ENCODE measurements at regions not wholly inside any gene's neighbourhood (a gene's known extent, or its start where the extent isn't known, plus 50 kb on each side); places are given as distances from the start of the nearest gene placed in this dataset.

DNA sequence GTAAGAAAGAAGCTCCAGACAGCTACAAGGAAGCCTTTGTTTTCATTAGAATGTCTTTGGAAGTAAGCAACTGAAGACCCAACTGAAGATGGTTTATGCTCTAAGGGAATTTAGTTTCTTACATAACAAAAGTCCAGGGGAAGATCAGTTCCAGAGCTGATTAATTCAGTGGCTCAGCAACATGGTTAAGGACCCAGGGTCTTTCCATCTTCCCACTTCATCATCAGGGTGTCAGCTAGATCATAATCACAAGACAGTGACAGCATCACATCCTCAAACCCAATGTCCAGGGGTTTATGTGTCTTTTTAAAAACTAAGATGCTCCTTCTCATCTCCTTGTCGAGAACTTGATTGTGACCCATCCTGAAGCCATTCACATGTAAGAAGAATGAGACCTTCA is 119.7 kb upstream of the PRDM1 start:
- DNase-seq (ENCODE audit: low read depth): no peak

DNA sequence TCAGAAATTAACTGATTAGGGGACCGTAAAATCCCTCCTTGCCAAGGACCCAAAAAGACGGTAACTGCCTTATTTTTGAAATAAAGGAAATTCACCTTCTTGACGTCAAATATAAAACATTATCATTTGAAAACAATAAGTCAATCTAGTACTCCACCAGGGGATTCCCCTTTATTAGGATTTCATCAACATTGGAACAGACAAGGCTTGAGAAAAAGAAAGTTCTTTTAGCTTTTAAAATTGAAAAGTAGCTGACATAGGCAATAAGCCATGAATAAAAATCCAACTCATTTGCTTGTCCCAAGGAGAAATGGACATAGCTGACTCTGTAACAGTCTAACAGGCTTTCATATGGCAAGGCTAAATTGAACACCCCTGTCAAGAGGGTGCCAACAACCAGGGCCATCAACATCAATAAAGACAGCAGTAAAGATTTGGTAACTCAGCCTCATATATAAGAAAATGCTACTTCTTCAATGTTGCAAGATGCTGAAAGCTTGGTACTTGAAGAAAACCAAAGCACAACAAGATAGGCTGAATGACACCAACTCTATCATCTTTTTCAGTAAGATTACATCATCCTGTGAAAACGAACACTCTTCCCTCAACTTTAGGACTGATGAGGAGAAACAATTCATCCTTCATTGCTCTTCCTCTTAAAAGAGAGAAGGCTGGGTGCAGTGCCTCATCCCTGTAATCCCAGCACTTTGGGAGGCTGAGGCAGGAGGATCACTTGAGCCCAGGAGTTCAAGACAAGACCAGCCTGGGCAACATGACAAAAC is 121.0 kb upstream of the PRDM1 start:
- DNase-seq (ENCODE audit: low read depth): no peak

DNA sequence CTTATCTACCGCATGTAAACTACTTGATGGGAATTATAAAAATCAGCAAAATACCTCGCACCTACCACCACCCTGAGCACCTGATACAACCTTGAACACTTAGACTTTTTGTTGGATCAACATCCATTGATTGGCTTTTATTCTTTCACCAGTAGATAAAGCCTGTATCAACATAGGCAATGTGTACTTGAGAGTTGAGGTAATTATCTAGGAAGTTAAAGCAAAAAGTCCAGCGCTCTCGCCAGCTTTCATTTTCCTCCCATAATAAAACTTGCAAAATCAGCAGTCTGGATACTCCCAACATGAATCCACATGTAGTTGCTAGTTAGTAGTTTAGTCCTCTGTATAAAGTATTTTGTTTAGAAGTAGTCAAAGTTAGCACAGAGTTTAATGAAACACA is 132.0 kb upstream of the PRDM1 start:
- no peak for DNase-seq (ENCODE audit: low read depth)

DNA sequence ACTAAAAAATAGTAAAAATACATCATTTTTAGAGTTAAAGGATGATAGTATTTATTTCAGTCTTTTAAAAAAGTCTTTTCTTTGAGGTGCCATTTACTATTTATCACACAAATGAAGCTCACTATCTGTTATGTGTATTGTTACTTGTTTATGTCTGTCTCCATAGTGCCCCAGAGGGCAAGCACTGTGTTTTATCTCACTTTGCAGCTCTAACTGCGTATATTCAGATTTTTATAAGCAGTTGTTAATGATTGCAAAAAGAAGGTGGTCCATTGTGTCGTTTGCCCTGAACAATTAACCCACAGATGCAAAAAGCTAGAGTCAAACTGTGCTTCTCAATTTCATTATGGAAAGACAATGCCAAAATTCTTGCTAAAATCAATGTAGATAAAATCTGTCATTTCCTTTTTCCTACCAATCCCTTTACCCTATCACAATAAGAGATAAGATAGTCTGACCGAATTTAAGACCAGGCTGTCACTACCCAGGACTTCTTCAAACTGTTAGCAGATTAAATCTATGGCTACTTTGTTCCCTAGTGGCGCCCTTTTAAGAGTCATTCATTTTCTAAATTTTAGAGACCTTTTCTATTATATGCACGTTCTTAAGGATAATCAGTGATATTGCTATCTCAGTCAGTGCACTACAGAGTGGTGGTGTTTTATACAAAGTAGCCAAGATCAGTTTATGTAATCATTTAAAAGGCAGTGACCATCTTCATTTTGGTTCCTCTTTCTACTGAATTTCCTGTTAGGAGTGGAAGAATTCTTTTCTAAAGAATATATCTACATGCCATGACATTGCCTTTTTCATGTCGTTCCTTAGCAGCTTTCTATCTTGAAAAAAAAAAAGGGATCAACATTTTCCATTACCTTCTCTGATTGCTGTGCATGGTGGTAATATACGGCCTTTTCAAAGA is 133.1 kb upstream of the PRDM1 start:
- no peak for DNase-seq (ENCODE audit: low read depth)

DNA sequence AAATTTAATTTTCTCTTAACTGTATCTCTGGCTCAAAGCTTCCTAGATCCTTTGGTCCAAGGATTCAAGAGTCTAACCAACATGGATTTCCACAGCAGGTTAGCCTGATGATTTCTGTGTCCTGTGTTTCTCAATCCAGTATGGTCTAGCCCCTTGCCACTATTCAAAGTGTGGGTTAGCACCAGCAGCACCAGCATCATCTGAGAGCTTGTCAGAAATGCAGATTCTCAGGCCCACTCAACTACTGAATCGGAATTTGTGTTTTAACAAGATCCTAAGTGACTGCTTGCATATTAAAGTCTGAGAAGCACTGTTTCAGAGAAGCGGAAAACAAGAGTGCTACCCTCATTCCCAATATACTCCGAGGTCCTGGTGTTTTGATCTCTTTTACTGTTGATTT is 133.8 kb upstream of the PRDM1 start:
- DNase-seq (ENCODE audit: low read depth): no peak

DNA sequence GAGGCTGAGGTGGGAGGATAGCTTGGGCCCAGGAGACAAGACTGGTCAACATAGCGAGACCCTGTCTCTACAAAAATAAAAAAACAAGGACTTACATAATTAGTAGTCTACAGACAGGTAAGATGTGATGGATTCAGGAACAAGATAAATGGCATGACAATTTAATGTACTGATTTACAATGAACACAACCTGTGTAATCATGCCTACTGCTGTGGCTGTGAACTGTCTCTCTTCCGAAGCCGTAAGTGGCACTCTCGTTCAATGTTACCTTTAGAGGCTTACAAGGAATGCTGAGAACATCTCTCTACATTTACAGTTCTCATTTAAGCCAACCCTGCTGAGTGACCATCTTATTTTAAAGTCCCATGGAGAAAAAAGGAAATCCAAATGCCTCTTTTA is 134.8 kb upstream of the PRDM1 start:
- no peak for DNase-seq (ENCODE audit: low read depth)

DNA sequence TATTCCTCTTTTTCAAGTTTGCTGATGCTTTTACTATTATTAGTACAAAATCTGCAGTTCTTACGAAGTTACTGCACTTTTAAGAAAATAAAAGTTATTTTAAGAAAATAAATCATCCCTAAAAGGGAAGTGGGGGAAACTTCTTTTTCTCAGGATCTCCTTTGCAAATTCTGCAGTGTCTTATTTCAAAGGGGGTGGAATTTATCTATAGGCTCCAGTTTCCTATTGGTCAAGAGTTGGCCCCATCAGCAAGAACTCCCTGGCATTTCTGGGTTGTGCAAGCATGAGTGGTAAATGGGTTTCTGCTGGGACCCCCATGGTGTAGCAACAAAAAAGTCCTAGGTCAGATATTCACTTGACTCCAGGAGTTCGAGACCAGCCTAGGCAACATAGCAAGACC is 136.3 kb upstream of the PRDM1 start:
- no peak for DNase-seq (ENCODE audit: low read depth)

DNA sequence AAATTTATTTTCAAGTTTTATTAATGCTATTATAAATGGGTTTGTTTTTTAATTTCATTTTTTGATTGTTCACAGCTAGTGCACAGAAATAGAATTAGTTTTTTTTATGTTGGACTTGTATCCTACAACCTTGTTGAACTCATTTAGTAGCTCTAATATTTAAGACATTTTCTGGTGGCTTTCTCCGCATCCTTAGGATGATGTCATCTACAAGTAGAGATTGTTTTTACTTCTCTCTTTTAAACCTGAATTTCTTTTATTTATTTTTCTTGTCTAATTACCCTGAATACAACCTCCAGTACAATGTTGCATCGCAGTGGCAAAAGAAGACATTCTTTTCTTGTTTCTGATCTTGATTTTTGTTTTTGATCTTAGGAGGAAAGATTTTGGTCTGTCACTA is 142.6 kb upstream of the PRDM1 start:
- DNase-seq (ENCODE audit: low read depth): no peak

DNA sequence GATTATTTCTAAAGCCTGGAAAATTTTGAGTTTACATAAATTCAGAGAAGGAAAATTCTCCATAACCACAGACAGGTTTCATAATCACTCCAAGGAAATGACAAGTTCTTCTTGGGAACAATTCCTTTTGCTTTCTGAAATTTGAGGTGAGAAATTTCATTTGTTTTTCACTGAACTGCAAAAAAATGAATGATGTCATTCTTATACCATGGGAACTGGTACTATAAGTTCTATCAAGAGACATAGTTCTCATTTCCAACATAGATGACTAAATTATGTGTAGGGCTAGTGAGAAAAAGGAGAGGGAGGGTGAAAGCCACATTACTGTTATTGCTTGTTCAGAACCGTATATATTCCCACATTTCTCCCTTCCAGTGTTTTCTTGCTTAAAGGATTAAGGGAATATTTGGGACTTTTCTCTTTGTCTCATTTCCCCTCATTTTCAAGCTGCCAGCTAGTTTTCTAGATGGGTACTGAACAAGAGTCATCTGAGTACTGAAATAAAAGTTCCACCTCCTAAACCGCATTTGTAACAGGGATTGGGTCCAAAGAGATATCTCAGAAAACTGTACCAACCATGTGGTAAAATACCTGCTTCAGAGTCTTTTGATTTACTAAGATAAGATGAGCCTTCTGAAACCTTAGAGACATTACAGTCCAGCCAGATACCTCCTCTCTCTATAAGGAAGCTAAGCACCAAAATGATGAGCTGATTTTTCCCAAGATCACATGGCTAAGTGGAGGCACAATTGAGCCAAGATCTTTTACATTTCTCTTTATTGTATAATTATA is 144.3 kb upstream of the PRDM1 start:
- peak; percentile 50 for DNase-seq (ENCODE audit: low read depth)

DNA sequence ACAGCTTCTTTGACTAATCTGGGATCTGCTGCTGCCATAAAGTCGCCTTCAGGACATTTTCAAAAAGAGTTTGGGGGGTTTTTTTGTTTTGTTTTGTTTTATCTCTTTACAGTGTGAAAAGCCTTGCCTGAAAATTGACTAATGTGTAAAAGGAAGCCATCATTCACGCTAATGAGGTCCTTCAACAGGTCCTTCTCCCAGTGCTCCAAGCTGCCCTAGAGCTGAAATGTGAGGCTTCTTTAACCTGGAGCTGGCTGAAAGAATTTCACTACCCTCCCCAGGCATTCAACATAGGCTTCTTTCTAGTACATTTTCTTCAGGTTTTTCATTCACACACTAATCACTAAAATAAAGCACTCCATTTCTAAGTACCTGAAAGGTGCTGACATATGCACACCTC is 145.1 kb upstream of the PRDM1 start:
- no peak for DNase-seq (ENCODE audit: low read depth)

DNA sequence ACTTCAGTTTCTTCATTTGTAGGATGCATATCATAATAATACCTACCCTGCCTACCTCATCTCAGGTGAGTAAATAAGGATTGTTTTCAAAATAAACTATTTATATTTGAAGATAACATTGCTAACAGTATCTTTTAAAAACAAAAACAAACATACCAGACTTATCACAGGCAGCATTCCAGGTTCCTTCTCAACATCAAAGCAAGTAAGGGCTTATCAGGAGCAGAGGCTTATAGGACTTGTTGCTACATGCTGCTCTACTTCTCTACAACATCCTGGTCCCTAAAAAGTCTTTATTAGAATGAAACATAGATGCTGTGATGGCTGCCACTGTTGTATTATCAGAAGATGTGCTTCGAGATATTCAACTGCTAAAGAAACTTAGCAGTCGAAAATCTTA is 149.2 kb upstream of the PRDM1 start:
- DNase-seq (ENCODE audit: low read depth): no peak

DNA sequence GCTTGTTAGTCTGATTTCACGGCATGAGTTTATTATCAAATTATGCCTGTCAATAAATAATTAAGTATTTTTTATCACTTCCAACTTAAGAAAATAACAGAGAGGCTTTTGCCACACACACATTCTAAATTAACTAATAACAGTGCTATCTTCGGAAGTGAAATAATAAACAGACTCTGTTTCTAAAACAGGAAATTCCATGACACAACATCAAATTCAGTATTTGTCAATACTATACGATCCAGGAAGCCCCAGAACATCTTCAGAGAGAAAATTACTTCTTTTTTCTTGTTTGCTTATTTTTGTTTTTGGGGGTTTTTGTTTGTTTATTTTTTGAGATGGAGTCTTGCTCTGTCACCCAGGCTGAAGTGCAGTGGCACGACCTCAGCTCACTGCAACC is 150.7 kb upstream of the PRDM1 start:
- DNase-seq (ENCODE audit: low read depth): no peak

DNA sequence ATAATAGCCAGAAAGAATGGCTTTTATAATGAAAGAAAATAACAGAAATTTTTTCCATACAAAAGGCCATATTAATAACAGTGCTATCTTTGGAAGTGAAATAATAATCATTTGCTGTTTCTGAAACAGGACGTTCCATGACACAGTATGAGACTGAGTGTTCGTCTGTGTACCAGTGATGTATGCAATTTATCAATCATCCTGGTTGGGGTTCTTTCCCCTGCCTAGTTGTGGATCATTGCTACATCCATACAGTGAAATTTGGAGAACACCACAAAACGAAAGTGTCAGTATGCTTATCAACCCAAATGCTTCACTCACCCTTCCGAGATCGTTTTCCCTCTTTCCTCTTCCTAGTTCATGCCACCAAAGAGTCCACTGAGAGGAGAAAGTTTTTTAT is 151.4 kb upstream of the PRDM1 start:
- no peak for DNase-seq (ENCODE audit: low read depth)

DNA sequence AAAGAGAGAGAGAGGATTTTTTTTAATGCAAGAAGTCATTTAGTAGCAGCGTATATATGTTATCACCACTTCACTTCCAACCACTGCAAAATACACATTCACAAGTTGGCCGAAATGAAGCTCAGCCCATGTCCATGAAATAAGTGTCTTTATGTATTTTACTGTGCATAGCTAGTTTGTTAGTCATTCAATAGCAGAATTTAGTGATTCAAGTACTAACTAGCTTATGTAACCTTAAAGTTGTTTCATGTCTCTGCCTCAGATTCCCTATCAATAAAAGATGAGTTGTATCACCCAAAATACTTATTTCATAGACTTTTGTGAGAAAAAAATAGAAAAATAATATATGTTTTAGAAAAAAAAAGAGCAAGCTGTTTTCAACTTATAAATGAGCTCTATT is 153.7 kb upstream of the PRDM1 start:
- DNase-seq (ENCODE audit: low read depth): no peak

DNA sequence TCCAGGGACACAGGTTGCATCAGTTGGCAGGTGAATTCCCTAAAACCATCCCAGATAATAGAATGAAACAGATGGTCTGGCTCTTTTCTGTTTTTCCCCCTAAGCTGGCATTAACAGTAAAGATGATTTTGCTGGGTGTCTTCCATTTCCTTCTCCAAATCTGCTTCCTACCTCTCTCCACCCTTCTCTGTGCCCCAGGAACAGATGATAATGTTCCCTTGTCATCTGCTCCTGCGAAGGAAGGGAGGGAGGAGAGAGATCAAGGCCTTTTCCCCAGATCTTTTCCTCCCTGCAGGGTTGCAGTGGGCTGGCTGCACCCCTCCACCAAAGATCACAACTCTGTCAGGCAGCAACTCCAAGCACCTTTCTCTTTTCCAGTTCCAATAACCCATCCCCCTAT is 156.5 kb upstream of the PRDM1 start:
- DNase-seq (ENCODE audit: low read depth): no peak

DNA sequence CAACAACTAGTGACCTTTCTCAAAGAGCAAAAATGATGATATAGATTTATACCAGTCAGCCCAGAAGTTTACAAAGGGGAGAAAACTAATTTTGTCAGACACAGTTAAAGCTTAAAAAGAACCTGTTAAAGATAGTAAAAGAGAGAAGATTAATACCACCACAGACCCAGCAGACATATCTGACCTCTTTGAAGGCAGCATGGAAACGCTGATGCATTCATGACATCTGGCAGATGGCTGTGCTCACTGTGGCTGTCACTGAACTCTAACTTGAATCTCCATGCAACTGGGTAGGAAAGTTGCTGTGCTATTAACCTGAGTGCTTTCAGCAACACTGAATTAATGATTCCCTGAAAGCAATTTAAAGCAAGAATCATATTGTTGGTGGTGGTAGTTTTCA is 159.8 kb upstream of the PRDM1 start:
- no peak for DNase-seq (ENCODE audit: low read depth)

DNA sequence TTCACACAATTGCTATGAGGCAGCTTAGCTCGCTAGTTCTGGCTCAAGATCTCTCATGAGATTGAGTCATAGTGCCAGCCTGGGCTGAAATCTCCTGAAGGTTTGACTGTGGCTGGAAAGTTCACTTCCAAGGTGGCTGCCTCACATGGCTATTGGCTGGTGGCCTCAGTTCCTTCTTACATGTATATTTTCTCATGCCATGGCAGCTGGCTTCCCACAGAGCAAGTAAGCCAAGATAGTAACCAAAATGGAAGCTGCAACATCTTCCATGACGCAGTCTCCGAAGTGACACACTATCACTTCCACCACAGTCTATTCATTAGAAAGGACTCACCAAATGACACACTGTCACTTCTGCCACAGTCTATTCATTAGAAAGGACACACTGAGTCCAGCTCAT is 160.4 kb upstream of the PRDM1 start:
- DNase-seq (ENCODE audit: low read depth): no peak

DNA sequence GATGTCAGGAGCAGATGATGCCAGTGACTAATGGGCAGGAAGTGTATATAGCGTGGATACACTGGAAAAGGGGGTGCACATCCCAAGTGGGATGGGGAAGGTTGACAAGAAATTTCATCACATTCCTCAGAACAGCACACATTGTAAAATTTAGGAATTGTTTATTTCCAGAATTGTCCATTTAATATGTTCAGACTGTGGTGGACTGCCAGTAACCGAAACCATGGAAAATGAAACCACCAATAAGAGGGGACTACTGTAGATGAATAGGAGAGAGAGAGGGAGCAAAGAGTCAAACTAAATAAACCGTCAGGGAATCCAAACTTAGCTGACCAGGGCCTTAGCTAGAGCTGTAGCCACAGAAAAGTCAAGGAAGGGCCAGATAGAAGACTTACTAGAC is 164.4 kb upstream of the PRDM1 start:
- peak; percentile 26 for DNase-seq (ENCODE audit: low read depth)

DNA sequence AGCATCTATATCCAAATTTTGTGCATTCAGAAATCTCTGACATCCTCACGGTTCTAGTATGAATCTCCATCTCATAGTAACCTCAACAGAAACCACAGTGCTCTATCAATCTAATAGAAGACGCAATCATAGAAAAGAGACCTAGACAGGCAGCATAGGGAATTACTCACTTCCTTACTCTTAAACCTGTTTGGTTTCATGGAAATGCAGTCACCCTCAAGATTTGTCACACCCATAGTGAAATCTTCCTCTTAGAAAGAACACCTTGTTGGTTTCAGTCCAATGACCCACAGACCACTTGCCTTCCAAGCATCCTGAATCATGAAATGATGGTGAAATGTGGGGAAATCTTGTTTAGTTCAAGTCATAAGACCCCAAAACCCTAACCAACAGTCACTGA is 166.1 kb upstream of the PRDM1 start:
- peak; percentile 66 for DNase-seq (ENCODE audit: low read depth)

DNA sequence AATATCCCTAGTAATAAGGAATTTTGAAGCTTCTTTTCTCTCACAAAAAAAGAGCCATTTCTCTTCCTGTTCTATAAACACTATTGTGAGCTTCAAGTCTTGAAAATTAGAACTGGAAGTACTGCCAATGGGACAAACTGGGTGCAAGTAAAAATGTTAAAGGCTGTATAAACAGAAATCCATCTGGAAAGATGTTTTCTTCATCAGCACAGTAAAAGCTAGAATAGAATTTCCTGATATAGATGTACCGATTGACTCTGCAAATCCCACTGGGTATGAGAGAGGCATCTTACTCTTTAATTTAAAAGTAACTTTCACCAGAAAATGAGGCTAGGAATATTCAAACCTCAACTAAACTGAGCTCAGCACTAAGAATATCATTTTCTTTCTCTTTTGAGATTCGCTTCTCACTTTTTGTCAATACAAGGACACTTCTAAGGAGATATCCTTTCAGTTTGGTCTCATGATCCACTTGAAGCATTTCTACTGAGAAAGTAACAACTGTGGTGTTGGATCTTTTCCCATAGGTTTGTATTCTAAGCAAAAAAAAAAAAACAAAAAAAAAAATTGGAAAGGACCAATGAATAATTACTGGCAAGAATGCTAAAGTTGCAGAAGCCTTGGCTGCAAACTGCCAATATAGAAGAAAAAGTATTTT is 169.0 kb upstream of the PRDM1 start:
- no peak for DNase-seq (ENCODE audit: low read depth)

DNA sequence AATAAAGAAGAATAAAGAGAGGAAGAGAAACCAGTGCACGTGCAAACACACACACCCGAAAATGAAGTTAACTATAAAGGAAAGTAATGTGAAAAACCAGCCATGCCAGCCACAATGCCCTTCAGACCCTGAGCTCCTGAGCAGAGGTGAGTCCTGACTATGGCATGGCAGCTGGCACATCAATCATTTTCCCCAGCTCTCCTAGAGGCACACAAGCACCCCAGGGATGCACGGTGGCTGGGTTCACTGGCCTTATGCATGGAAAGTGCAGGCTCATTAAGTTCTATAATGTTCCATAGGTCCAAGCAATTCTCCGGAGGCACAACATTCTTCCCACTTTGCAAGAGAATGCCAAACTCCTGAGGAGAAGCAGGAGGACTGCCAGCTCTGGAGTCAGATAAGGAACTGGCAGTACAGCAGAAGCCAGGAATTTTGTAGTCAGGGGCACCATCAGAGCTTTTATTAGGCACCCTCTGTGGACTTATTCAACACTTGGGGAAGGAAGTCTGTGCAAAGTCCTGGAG is 175.0 kb upstream of the PRDM1 start:
- no peak for DNase-seq (ENCODE audit: low read depth)

Measured in HT1080 (cell line).